ENCODE measurements at regions not wholly inside any gene's neighbourhood (a gene's known extent, or its start where the extent isn't known, plus 50 kb on each side); places are given as distances from the start of the nearest gene placed in this dataset.

DNA sequence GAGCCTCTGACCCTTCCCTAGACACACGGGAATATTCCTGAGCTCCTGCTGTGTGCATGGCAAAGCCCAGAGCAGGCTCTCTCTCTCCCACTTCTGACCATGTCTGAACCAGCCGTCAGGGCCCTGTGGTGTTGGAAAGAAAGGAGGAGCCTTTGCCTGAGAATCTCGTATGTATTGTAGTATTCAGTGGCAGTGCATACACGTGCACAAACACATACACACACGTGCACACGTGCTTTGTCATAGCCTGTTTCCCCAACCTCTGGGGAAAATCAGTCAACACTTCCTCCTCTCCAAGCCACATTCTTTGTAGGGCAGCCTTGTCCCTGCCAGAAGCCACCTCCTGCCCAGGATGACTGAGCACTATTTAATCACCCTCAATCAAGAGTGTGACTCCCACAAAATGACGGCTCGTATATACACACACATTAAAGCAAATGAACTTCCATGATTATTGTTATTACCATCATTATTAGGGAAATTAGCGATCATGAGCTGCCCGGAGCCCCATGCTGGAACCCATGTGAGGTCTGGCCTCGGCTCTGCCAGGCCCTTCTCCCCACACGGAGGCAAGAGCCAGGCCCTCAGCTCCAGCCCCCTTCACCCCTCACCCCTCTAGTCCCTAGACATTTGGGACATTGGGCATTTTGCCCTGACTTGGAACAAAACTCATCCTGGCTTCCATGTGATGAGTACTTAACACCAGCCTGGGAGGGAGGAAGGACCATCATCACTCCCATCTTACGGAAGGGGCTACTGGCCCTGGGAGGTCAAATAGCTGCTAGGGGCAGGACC lies 331.9 kb downstream of the NPHP4 start:
- DNase-seq (ENCODE audit: low read depth in 3 of 3): no peak

DNA sequence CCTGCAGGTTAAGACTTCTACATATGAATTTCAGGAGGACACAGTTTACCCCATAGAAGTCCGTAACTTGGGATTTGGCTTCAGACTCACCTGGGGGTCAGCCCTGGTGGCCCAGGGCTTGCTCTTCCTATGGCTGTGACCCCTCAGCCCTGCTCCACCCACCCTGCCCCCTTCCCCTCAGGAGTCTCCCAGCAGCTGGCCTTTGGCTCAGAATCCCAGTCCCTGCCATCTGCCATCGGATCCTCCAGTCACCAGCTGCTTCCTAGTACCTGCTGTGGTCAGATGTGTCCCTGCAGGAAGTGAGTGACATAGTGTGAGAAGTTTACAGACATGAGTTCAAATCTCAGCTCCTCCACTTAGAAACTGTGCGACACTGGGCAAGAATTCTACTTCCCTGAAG lies 332.6 kb downstream of the NPHP4 start:
- DNase-seq (ENCODE audit: low read depth in 3 of 3): no peak

DNA sequence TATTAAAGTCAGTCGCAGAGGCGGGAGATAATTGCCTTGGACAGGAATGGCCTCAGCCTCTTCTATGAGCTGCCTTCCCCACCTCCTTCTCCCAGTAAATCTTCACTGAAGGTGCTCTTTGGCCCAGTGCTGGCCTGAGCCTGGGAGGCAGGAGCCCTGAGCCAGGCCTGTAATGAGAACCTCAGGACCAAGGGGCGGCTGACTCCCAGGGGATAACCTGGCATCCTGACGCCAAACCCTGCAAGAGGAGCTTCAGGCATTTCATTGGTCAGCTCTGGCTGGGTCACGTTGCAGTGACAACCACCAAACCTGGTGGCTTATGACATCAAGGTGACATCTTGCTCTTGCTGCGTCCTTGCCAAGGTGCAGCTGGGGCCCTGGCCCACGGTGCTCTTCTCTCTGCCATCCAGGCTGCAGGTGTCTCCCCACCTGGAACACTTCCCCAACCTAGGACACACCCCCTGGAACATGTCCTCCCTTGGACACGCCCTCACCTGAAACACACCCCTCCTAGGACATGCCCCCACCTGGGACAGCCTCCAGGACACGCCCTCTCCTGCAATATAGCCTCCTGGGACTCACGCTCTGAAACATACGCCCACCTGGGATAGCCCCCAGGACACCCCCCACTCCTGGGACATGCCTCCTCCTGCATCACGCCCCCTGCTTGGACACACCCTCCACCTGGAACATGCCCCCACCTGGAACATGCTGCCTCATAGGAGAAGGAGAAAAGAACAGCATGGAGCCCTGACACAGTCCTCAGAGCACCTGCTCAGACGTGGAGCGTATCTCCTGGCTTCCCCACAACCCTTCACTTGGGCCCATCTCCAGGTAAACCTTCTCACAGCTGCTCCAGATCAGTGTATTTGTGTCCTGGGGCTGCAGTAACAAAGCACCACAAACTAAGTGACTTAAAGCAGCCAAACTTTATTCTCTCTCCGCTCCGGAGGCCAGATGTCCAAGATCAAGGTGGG lies 333.6 kb downstream of the NPHP4 start:
- no peak for DNase-seq (ENCODE audit: low read depth in 3 of 3)

DNA sequence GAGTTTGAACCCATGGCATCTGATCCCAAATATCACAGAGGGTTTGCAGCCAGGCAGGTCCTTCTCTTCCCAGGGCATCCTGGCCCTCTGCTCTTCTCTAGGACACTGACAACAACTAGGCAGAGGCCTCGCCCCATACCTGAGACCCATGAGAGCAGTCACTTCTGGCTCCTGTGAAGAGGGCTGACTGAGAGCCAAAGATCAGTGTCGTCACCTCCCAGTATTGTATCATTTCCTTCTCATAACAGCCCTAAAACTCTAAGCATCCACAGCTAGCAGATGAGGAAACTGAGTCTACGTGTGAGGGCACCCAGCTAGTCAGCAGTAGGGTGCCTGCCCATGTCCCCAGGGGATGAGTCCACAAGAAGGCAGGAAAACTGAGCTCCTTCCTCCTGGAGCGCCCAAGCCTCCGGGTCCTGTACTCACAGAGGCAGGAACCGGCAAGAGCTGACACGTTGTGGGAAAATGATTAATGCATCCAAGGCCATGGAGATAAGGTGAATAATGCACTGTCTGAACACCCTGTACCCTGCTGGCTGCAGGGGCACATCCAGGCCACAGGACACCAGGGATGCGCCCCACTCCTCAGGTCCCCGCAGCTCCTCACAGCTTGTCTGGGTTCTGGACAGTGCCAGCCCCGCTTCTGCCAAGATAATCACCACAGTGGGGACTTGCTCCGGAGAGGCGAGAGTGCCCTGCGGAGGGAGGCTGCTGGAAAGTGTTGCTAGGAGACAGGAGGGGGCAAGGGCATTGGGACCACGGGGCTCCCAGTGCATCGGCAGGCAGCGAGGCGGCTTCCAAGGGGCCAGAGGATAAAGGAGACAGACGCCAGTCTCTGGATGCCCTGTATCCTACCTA lies 340.0 kb downstream of the NPHP4 start:
- no peak for DNase-seq (ENCODE audit: low read depth in 3 of 3)

DNA sequence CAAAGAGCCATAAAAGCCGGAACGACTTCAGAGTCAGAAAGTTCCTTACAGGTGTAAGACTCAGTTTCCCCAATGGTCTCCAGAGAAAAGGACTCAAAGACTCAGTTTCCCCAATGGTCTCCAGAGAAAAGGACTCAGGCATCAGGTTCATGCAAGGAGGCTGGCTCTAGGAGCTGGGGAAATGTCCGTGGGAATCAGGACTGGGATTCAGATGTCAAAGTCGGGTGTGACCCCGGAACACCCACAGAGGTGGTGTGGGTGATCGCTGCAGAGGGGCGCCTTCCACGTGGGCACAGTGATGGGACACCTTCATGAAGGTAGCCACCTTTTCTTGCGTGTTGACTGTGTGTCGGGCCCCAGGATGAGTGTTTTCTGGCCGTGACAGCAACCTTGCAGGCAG lies 340.8 kb downstream of the NPHP4 start:
- DNase-seq (ENCODE audit: low read depth in 3 of 3): no peak

DNA sequence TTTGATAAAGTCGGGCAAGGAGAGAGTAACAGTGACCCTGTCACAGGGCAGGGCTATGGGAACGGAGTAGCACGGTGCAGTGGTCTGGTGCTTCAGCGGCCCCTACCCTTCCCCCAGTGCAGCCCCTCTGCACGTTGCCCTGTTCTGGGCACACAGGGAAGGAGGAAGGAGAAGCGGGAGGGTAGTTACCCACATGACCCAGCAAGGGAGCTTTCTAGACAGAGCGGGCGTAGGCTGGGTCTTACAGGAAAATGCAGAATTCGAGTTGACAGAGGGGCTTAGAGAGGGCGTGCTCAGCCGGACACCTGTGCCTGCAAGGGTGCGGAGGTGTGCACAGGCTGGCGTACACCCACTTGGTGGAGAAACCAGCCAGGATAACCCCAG lies 341.2 kb downstream of the NPHP4 start:
- no peak for DNase-seq (ENCODE audit: low read depth in 3 of 3)

DNA sequence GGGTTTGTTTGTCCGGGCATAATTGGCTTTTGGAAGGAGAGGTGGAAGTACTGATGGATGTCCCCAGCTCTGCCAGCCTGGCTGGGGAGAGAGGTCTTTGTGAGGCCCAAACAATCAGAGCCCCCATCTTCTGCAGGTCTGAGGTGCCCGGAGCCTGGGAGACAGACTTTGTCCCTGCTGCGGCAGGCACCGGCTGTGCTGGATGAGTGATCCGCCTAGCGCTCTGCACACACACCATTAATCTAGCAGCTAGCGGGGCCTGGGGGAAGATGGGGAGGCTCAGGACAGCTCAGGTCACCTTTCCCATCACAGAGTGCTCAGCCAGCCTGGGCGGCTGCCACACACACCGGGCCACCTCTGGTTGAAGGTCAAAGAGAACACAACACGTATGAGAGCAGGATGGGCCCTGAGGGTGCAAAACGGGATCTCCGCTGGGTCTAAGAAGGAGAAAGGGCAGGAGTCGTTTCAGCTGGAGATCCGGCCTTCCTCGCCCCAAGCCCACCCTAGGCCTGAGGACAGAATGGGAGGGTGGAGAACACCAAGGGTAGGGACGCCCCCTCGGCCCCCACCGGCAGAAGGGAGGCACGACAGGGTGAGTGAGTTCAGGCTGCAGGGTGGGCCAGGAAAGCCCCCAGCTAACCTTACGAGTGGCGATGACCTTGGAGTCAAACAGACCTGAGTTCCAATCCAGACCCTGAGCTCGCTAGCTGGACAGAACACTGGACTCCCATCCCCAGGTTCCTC lies 341.8 kb downstream of the NPHP4 start:
- DNase-seq (ENCODE audit: low read depth in 3 of 3): no peak

DNA sequence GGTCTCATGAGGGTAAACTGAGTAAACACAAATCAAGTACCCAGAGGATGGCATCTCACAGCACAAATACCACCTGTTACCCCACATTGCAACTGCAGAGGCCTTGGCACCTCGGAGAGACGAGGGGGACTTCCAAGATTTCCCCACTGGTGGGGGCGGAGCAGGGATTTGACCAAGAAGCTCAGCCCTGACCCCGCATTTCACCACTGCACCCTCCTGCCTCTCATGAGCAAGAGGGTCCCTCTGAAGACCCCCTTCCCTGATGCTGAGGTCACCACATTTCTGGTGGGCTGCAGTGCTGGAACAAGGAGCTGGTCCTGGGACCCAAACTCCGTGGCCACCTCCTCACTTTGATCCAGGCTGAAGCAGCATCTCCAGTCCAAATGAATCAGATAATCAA lies 342.4 kb downstream of the NPHP4 start:
- DNase-seq (ENCODE audit: low read depth in 3 of 3): no peak

DNA sequence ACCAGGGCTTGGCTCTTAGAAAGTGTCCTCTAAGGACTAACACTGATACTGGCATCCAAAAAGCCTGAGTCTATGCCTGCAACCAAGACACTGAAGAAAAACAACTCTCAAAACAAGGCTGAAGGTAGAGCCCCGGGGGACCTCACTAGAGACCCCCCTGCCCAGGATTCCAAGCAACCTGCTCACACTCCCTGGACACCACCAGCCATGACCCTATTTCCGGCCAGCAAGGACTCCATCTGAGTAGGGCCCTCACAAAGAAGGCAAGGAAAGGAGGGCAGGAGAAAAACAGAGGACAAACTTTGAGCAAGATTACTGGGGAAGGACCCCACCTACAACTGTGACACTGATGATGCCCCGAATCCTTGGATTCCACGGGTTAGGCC lies 343.1 kb downstream of the NPHP4 start:
- DNase-seq (ENCODE audit: low read depth in 3 of 3): no peak

DNA sequence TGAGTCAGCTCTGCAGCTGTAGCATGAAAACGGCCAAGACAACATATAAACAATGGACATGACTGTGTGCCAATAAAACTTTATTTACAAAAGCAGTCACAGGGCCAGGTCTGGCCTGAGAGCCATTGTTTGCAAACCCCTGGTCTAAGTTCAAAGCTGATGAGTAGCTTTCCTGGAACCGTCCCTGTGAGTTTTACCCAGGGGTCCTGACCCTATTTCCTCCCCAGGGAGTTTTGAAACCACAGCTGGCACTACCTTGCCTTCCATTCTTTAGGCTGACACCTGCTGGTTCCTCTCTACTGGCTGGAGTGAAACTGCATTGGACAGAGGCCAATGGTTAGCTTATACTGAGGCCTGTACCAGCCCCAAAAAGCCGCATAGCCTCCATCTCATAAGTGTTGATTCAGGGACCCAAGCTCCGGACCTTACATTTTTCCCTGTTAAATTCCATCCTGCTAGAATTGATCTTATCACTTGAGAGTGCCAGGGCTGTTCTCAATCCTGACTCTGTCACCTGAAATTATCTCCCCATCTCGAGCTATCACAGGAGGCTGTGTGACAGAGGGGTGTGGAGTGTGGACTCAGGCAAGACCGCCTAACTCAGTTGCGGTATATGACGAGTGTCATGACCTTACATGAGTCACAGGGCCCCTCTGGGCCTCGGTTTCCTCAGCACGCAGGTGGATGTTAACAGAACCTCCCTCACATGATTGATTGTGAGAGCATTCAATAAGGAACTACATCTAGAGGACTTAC lies 343.6 kb downstream of the NPHP4 start:
- no peak for DNase-seq (ENCODE audit: low read depth in 3 of 3)

DNA sequence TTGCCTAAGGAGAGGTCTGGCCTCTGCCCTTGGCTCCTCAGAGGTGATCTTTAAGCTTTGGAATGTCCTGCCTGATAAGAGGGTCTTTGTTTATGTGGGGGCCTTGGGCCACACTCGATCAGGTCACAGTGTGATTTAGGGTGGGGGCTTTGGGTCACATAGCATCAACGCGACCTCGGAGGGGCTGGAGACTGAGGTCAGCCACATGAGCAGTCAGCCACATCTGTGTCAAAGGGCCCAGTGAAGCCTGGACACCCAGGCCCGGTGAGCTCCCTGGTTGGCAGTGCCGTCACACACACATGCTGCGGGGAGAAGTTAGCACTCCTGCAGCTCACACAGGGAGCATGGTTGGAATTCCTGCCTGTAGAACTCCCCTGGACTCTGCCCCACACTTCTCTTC lies 345.0 kb downstream of the NPHP4 start:
- DNase-seq (ENCODE audit: low read depth in 3 of 3): no peak

DNA sequence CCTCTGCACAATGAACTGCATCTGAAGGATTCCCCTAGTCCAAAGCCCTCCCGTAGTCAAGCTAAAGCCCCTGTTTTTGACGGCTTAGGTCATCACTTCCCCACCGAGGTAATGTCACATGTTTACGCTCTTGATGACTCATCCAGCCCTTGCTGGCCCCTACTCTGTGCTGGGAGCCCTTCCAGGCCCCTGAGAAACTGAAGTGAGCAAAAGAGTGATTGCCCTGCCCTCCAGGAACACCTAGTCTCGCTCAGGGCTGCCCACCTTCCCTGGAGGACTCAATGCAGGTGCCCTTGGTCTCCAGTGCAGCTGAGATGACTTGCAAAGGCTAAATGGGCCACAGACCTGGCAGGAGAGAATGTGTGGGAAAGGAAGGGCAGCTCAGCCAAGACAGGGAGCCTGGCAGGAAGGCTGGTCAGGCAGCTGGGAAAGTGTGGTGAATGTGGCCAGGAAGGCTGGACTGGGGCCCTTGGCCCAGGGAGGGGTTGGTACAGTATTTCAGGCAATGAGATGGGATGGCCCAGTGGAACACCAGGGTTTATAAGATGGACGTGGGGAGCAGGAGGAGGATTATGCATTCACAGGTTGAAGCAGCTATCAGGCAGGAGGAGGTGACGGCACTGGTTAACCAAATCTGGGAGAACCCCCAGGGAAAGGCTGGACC lies 345.6 kb downstream of the NPHP4 start:
- no peak for DNase-seq (ENCODE audit: low read depth in 3 of 3)

DNA sequence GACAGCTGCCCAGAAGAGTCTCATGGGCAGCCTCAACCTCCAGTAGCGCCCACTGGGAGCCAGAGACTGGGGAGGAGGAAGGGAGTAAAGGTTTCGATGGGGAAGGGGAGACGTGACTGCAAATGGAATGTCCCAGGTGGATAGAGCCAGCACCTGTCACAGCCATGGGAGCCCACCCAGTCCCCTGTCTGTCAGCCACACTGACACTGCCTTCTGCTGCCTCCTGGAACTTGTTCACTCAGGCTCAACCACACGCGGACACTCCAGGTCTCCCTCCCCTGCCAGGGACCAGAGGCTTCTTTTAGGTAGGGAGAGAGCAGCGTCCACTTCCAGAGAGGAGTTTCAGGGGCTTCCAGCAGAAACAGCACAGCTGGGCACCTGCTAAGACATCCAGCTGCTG lies 346.3 kb downstream of the NPHP4 start:
- no peak for DNase-seq (ENCODE audit: low read depth in 3 of 3)

DNA sequence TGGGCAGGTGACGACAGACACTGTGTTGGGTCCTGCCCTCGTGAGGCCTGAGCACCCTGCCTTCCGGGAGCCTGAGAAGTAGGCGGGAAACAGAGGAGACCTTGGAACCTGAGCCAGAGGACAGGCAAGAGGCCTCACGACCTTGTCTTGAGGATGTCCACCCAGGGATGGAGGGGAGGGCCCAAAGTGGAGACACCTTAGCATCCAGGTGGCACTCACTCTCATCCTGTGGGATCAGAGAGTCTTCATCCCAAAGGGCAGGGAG lies 347.2 kb downstream of the NPHP4 start:
- DNase-seq (ENCODE audit: low read depth in 3 of 3): no peak

DNA sequence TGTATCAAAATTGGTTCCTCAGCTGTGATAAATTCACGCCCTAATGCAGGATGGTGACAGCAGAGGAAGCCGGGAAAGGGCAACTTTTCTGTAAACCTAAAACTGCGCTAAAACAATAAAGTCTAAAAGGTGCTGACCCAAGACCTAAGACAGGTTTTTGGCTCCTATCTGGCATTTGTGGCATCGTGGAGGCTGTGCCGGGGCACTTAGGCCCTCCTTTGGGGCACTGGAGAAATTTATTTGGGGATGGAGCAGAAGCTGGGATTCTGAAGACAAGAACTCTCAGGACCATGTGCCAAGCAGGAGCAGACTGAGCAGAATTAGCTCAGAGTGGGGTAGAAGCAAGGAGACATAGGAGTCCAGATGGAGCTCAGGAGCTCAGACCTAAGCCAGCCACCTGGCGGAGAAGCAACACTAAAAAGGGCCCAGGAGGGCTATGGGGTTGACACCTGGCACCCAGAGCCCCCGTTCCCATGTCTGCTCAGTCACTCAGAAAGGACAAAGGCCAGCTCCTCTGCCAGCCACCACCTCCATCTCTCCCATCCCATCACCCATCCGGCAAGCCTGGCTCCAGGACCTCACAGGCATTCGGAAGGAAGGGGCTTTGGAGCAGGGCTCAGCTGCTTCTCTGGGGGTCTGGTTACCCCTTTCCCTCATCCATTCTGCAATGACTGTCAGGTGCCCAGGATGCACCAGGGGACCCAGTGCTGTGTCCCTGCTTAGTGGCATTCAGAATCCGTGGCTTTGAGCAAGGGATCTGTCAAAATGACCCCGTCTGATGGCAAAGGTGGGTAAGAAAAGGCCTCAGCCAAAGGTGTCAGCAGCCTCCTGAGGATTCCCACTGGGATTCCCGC lies 347.7 kb downstream of the NPHP4 start:
- no peak for DNase-seq (ENCODE audit: low read depth in 3 of 3)

DNA sequence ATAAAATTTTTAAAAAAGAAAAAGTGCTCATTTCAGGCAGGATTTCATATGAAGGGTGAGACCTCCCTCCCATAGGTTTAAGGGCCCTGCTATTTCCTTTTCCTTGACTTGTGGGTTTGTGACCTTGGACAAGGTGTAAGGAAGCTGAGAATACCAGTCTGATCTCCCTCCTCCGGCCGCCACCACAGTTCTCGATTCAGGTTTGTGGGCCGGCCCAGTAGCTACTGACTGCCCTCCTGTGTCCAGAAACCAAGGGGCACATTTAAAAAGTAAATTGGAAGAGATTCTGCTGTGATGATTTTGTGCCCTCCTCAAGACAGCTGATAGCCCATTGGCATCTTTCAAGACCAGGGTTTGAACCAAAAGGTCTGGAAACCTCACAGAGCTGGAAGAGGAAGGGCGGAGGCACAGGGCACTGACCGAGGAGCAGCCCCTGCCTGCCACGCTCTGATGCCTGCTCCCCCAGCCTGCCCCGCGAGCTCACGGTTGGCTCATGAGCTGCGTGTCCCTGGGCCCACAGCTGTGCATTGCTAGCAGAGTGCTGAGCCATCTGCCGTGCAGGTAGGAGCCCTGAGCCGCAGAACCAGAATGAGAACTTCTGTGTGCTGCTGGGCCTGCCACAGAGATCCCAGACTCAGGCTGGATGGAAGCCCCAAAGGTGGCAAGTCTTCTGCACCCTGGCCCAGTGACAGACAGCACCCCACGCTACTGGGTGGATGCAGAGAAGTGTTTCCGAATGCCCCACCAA lies 348.7 kb downstream of the NPHP4 start:
- DNase-seq (ENCODE audit: low read depth in 3 of 3): no peak

DNA sequence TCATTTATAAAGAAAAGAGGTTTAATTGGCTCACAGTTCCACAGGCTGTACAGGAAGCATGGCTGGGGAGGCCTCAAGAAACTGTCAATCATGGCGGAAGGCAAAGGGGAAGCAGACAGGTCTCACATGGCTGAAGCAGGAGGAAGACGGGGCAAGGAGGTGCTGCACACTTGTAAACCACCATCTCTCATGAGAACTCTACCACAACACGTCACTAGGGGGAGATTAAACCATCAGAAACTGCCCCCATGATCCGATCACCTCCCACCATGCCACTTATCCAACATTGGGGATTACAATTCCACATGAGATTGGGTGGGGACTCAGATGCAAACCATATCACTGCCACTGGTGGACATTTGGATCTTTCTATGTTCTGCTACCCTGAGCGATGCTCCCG lies 351.4 kb downstream of the NPHP4 start:
- DNase-seq (ENCODE audit: low read depth in 3 of 3): no peak

DNA sequence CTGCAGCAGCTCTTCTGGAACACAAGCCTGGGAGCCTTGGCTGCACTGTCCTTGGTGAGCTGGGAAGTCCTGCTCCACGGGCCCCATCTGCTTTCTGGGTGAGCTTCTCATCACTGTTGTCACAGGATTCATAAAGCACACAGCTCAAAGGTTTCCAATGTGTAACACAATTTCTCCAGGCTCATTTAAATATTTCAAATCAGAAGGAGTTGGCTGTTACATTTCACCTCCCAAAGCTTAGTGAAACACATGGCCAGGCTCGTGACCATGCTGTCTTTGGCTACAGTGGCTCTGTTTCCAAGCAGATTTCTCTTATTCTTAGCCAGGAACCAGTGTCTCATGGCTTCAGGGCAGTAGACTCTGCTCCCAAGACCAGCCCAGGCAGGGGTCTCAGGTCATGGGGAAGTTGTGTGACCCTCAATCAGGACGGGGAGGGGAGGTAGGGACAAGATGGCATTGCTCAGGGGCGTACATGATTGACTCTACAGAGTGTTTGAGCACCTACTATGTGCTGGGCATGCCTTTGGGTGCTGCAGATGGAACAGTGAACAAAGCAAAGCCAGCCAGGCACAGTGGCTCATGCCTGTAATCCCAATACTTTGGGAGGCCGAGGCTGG lies 353.0 kb downstream of the NPHP4 start:
- no peak for DNase-seq (ENCODE audit: low read depth in 3 of 3)
